ENCODE measurements at regions not wholly inside any gene's neighbourhood (a gene's known extent, or its start where the extent isn't known, plus 50 kb on each side); places are given as distances from the start of the nearest gene placed in this dataset.

- H3K4me2 ChIP-seq (ENCODE audit: control insufficient read depth, extremely low read depth, insufficient read depth, low read depth, low read length) = no peak overlapping the region
- H3K36me3 ChIP-seq (ENCODE audit: control insufficient read depth in 2 of 2, extremely low read depth in 1 of 2, insufficient read depth in 2 of 2, low read length in 2 of 2) = no peaks in the 10 kb centered on the region
- no peaks in the 10 kb centered on the region for H3K4me1 ChIP-seq (ENCODE audit: control insufficient read depth, extremely low read depth, insufficient read depth, low read length)
- H2AFZ ChIP-seq (ENCODE audit: control insufficient read depth, low read length) = no peak overlapping the region
- no peaks in the 10 kb centered on the region for H3K9me1 ChIP-seq (ENCODE audit: control insufficient read depth, extremely low read depth, insufficient read depth, low read length)
- H3K27me3 ChIP-seq (ENCODE audit: control insufficient read depth, extremely low read depth, insufficient read depth, low read length) = no peaks in the 10 kb centered on the region
- no peak overlapping the region for H3K4me3 ChIP-seq (ENCODE audit: control insufficient read depth in 2 of 3, extremely low read depth in 1 of 3, insufficient read depth in 2 of 3, low read depth in 1 of 3, low read length in 3 of 3)
- no peak overlapping the region for H3K27ac ChIP-seq (ENCODE audit: control insufficient read depth, insufficient read depth, low read length)
- dilution Hi-C loops (cut with MboI; ENCODE audit: extremely low pct_ligation_motif_present, low sequenced_read_pairs) = no loop called here
- H3K9ac ChIP-seq (ENCODE audit: control insufficient read depth, extremely low read depth, insufficient read depth, low read length) = no peak overlapping the region
- no peaks in the 10 kb centered on the region for H4K20me1 ChIP-seq (ENCODE audit: control insufficient read depth, extremely low read depth, insufficient read depth, low read length)
- TF ChIP-seq CTCF (optimal IDR thresholded peaks at IDR 0.05 in 1 of 3, IDR thresholded peaks at IDR 0.05 in 1 of 3, conservative IDR thresholded peaks at IDR 0.05 in 1 of 3; ENCODE audit: extremely low read depth in 1 of 3, insufficient read depth in 2 of 3, low read length in 3 of 3) (no peak), EZH2 (IDR thresholded peaks at IDR 0.05; ENCODE audit: low read length) (no peak)
- FAIRE-seq = no peak
- H3K79me2 ChIP-seq (ENCODE audit: control insufficient read depth, insufficient read depth, low read length) = no peaks in the 10 kb centered on the region
- H3K9me3 ChIP-seq (ENCODE audit: control insufficient read depth, low read depth, low read length) = no peaks in the 10 kb centered on the region
- DNase-seq (ENCODE audit: low read depth, low spot score) = no peak
Observed at GRCh38 chr3:35078780-35079179, 560.5 kb upstream of the ARPP21 start.

- Histone ChIP-seq H3K4me2 (ENCODE audit: control insufficient read depth, extremely low read depth, insufficient read depth, low read depth, low read length) (no peak overlapping the region), H3K9ac (ENCODE audit: control insufficient read depth, extremely low read depth, insufficient read depth, low read length) (no peak overlapping the region), H4K20me1 (ENCODE audit: control insufficient read depth, extremely low read depth, insufficient read depth, low read length) (no peaks in the 10 kb centered on the region), H3K9me3 (ENCODE audit: control insufficient read depth, low read depth, low read length) (no peaks in the 10 kb centered on the region), H3K4me3 (ENCODE audit: control insufficient read depth in 2 of 3, extremely low read depth in 1 of 3, insufficient read depth in 2 of 3, low read depth in 1 of 3, low read length in 3 of 3) (no peak overlapping the region), H3K27me3 (ENCODE audit: control insufficient read depth, extremely low read depth, insufficient read depth, low read length) (no peaks in the 10 kb centered on the region), H3K36me3 (ENCODE audit: control insufficient read depth in 2 of 2, extremely low read depth in 1 of 2, insufficient read depth in 2 of 2, low read length in 2 of 2) (no peaks in the 10 kb centered on the region), H3K9me1 (ENCODE audit: control insufficient read depth, extremely low read depth, insufficient read depth, low read length) (no peaks in the 10 kb centered on the region), H3K27ac (ENCODE audit: control insufficient read depth, insufficient read depth, low read length) (no peak overlapping the region), H2AFZ (ENCODE audit: control insufficient read depth, low read length) (no peak overlapping the region), H3K4me1 (ENCODE audit: control insufficient read depth, extremely low read depth, insufficient read depth, low read length) (no peaks in the 10 kb centered on the region), H3K79me2 (ENCODE audit: control insufficient read depth, insufficient read depth, low read length) (no peaks in the 10 kb centered on the region)
- dilution Hi-C loops (cut with MboI; ENCODE audit: extremely low pct_ligation_motif_present, low sequenced_read_pairs) = no loop called here
- FAIRE-seq (no peak), DNase-seq (ENCODE audit: low read depth, low spot score) (no peak)
- TF ChIP-seq EZH2 (IDR thresholded peaks at IDR 0.05; ENCODE audit: low read length) (no peak), CTCF (optimal IDR thresholded peaks at IDR 0.05 in 1 of 3, IDR thresholded peaks at IDR 0.05 in 1 of 3, conservative IDR thresholded peaks at IDR 0.05 in 1 of 3; ENCODE audit: extremely low read depth in 1 of 3, insufficient read depth in 2 of 3, low read length in 3 of 3) (no peak)
Observed at GRCh38 chr3:35079403-35079802, 559.9 kb upstream of the ARPP21 start.

Data from keratinocyte (primary cell).